ENCODE measurements at regions not wholly inside any gene's neighbourhood (a gene's known extent, or its start where the extent isn't known, plus 50 kb on each side); places are given as distances from the start of the nearest gene placed in this dataset.

- TF ChIP-seq CTCF (IDR thresholded peaks at IDR 0.05) (no peak), POLR2A (IDR thresholded peaks at IDR 0.05) (no peak)
These were observed 495.1 kb upstream of the CCDC196 start for GRCh38 chr14:65991104-65991503.

Data from Peyer's patch (tissue), 4 donors.